ENCODE measurements at regions not wholly inside any gene's neighbourhood (a gene's known extent, or its start where the extent isn't known, plus 50 kb on each side); places are given as distances from the start of the nearest gene placed in this dataset.
A peak's percentile ranks its signal among the peaks of the same experiment; 100 is the strongest.

- no peak for FAIRE-seq
Measured at GRCh38 chr15:62474771-62475124, 309.7 kb upstream of the C2CD4B start.

DNA sequence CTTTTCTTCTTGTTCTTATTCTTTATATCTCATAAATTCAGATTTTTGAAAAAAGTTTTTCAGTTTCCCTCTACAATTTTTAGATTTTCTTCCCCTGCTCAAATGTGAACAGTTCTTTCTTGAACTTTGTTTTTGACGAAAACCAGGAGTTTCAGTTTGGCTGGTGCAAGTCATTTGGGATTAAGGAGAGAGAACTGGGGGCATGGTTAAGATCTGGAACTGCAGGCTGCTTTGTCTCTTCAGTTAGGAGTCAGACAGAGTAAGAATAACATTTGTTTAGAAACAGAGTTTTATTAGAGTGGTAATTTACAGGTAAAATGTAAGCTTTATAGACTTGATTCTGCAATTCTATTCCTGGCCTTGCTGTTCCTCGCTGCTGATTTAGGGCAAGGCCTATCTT lies 310.5 kb upstream of the C2CD4B start:
- FAIRE-seq, result peak; percentile 12

DNA sequence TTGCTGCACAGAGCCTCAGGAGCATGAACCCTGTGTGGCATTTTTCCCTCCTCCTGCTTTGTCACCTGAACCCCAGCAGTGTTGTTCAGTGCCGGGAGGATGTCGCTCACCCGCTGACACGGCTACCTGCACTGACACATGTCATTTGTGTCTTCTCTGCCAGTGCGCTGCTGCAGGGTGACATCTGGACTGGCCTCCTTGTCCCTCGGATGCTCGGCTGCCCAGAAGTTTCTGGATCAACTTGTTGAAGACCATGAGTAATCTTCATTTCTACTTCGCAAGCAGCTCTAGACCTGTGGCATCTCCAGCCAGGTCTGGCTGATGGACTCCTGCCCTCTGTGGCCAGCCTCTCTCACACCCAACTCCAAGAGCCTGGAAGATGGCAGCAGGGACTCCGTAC lies 311.1 kb upstream of the C2CD4B start:
- no peak for FAIRE-seq

DNA sequence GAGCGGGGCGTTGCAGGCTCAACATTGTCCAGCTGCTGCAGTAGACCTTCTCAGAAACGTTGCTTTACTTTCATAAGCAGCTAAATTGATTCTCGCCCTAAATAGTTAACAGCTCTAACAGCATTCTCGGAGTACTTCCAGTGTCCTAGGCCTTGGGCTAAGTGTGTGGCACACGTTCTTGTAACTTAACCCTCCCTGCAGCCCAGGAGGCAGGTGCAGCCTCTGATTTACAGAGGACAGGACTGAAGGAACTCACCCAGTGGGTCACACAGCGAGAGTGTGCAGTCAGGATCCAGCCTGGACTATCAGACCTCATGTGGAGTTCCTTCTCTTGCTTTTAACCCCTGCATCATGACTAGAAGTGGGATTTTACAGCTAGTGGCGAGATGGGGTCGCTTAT lies 312.8 kb upstream of the C2CD4B start:
- FAIRE-seq, result no peak

DNA sequence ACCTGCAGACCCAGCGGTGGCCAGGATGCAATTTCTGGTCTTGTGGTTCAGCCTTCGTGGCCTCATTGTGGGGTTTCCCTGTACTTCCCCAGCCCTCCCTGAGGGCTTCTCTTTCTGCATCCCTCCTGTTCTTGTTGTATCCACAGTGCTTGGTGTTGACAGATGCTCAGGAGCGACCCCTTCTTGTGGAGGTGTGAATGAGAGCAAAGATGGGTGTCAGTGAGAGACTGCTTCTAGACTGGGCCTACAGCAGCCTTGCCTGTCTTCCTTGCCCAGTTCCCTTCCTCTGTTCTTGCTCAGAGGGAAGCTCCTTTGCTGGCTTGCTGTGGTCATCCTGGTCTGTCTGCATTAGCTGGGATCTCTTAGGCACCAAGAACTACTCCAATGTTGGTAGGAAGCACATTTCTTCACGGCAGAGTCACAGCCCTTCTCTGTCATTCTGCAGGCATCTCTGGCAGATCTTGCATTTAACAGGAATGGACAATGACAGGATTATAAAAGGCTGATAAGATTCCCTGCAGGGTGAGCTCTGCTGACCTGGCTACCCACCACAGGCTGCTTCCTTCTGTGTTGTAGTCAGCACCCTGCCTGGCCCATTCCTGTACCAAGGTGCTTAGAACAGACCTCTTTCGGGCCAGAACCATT lies 317.8 kb upstream of the C2CD4B start:
- no peak for FAIRE-seq

DNA sequence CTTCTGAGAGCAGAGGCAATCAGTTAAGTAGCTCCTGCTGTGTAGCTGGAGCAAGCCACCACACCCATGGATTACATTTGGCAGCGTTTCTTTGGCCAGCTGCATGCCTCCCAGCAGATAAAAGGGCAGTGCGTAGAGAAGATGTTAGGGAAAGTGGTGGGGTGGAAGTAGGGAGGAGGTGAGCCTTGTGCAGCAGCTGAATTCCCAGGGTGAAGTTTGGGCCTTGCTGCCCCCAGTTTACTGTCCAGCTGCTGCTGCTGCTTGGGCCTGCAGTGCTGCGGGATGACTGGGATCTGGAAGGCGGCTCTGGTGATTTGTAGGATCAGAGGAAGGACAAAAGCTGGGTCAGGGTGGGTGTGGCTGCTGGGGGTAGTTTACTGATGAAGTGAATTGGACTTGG lies 318.7 kb upstream of the C2CD4B start:
- FAIRE-seq, result no peak

DNA sequence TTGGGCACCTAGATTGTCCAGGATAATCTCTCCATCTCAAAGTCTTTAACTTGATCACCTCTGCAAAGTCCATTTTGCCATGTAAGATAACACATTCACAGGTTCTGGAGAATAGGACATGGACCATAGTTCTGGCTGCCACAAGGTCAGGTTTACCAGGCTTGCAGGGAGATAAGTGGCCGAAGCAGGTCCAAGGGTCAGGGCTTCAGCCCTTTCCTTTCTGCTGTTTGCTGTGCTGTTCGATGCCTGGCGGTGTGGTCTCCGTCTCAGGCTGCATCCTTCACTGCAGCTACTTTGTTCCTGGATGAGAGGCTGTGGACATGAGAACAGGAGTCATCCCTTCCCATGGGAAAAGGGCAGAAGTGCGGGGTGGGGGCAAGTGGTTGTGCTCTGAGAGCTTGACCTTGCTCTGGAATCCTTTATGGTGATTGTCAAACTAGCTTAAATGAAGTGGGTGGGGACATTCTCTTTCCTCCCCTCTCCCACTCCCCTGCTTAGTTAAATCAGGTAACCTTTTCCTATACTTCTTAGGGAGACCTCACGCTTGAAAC lies 320.2 kb upstream of the C2CD4B start:
- FAIRE-seq, result no peak

GRCh38 chr15:62486041-62486440 lies 321.0 kb upstream of the C2CD4B start:
- no peak for FAIRE-seq

DNA sequence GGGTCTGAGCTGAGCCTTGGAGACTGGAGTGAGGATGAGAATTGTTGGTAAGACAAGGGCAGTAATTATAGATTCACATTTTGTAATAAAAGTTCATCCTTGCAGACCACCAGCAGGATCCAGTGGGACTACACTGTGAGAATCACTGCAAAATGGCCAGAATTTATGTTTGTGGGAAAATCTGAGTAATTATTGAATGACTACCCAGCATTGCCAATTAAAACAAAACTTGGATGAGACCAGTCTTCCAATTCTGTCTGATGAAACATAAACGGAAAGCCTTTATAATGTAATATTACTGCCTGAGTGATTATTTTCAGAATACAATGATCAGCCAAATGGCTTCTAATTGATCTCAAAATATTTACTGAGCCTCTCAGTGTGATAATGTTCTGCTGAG lies 323.3 kb upstream of the C2CD4B start:
- no peak for FAIRE-seq

GRCh38 chr15:62491642-62492041 lies 326.6 kb upstream of the C2CD4B start:
- no peak for FAIRE-seq

GRCh38 chr15:62492900-62493299 lies 327.8 kb upstream of the C2CD4B start:
- FAIRE-seq, result no peak

- FAIRE-seq, result no peak
Measured at GRCh38 chr15:62494197-62494596, 329.1 kb upstream of the C2CD4B start.

DNA sequence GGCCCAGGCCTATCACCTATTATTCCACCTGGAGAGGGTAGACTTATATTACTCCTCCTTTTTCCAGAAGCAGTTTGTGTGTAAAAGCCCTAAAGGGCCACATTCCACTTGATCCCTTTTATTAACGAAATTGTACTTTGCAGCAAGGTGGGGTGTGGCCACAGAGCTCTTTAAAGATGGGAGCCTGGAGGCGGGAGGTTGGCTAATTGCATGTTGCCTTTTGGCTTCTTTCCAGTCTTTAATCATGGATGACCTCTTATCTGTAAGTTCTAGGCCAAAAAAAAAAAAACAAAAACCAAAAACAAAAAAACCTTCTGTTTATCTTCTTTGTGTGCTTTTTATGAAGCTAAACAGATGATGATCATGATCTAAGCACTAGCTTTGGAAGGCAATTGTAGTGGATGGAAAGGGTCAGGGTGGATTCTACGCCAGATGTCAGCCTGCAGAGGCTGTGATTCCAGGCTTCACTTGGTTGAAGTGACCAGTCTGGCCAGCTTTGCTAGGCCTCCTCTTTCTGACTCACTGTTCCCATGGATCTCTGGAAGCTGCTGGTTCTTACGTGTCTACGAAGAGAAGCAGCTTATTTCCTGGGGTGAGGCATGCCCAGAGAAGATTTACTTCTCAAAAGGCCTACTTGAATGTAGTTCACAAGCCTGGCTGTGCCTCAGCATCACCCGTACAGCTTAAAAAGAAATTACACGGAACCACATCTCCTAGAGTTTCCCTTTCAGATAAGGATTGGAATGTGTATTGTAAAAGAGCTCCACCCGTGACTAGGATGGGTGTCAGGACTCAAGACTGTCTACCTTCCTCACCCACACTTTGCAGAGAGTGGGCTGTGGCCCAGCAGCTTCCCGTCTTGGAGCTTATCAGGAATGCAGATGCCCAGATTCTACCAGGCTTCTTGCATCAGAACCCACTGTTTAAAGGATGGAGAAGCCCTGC lies 330.9 kb upstream of the C2CD4B start:
- FAIRE-seq, result peak; percentile 87

DNA sequence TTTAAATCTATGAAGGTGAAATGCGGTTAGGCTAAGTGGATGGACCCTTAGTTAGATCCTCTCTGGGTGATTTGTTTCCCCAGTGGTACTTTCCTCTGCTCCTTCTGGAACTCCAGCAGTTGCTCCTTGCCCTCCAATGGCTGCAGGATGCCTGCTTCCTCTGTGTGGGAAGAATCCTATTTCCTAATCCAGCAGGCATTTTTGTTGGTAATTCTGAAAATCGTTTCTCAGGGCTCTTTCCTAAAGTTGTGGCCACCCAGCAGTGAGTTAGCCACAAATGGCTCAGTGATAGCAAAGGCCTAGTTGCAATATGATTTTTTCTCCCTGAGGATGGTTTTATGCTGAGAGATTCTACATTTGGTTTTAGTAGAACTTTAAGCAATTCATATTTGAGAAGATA lies 332.3 kb upstream of the C2CD4B start:
- no peak for FAIRE-seq

- FAIRE-seq, result no peak
Measured at GRCh38 chr15:62498278-62498677, 333.2 kb upstream of the C2CD4B start.

DNA sequence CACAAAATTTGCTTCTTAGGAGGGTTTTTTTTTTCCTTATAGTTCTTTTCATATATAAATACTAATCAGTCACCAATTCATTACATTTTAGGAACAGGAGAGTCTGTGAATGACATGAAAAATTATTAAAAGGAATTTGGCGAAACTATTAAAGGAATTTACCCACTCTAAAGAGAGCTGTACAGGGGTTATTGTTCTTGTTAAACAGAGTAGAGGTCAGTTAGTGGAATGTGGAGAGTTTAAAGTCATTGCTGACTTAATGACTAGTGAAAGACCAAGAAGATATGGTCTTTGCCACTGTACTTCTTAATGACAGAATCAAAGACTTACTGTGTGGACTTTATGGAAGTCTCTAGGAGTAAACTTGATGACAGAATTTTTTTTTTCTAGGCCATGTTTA lies 333.6 kb upstream of the C2CD4B start:
- no peak for FAIRE-seq

DNA sequence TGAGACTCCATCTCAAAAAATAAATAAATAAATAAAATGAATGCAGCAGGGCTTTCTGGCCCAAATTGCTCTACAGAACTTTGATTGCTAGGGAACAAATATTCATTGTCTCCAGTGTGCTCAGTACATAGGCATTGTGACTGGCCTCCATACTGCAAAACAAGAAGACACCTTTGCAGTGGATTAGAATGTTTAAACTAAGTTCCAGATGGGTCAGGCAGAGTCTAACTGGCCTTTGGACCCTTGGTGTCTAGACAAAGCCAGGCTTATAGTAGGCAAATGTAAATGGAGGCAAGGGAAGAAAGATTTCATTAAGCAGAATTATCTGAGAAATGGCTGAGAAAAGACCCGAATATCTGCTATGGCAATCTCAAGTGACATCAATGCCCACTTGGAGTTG lies 335.2 kb upstream of the C2CD4B start:
- no peak for FAIRE-seq

DNA sequence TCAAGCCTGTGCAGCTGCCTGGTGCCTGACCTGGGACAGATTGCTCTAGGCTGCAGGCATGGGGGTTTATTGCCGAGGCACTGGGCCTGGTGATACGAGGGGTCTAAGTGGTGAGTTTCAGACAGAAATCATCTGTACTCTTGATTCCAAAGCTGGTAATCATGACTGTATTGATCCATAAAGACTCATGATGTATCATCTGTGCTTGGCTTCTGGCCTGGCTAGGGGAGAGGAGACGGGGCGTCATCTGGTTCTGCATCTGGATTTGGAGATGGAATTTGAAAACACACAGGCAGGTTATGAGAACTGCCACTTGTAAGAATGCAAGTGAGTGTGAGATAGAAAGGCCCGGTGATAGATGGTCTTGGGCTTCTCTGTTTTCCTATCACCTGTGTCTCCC lies 337.4 kb upstream of the C2CD4B start:
- no peak for FAIRE-seq

- no peak for FAIRE-seq
Measured at GRCh38 chr15:62503451-62503850, 338.4 kb upstream of the C2CD4B start.

GRCh38 chr15:62505762-62506161 lies 340.7 kb upstream of the C2CD4B start:
- no peak for FAIRE-seq

GRCh38 chr15:62506217-62506805 lies 341.2 kb upstream of the C2CD4B start:
- no peak for FAIRE-seq

DNA sequence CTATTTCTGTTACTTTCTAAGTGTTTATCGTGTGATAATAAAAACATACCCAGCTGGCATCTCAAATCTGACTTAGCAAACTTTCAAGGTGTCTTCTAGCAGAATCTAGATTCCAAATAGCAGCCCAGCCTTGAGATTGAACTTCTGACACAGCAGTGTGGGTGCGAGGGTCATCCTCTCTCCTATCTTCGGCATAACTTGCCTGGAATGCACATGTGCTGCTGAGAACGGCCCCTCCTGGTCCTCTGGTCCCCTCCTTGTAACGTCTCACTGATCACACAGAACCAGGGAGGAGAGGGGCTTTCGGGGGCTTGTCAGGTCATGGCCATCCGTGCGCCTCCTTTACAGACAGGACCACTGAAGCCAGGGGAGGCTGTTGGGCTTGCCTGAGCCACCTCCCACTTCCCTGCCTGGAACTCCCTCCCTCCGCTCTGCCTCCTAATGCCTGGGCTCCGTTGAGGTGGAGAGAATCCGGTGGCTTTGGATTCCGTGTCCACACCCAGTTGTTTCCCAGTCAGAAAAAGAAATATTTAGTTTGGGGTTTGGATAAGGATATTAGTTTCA lies 344.4 kb upstream of the C2CD4B start:
- no peak for FAIRE-seq

DNA sequence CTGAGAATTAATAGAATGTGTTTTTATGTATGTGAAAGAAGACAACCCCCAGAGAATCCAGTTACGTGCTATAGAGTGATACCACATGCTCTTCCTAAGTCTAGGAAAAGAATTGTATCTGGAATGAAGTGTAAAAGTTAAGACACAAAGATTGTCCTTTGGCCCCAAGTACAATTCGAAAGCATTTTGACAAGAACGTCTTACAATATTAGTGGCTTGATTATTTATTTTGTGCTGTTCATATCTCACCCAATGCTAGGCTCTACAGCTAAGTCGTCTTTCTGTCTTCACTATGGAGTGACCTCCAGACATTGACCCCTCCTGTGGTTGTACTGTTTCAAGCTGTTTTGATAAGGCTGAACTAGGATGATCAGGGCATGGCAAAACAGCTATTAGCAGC lies 345.7 kb upstream of the C2CD4B start:
- no peak for FAIRE-seq
